GM06990 (cell line): ENCODE measurements at regions not wholly inside any gene's neighbourhood (a gene's known extent, or its start where the extent isn't known, plus 50 kb on each side); places are given as distances from the start of the nearest gene placed in this dataset.

Source experiments
- DNase-seq: peaks from one replicate; pipeline ENCODE4 v3.0.0-alpha.2; 2011; ENCODE audit not compliant: insufficient read length; ENCODE audit errors: extremely low read depth
- H3K27me3 ChIP-seq: replicated peaks from 2 replicates; pipeline ENCODE4 v1.6.0; 2011; ENCODE audit warnings: low read length; ENCODE audit not compliant: control insufficient read depth, insufficient read depth
- H3K36me3 ChIP-seq: 2 replicates; pipeline ENCODE4 v1.5.1; 2011; ENCODE audit warnings: low read length; ENCODE audit not compliant: control insufficient read depth, insufficient read depth
- H3K4me3 ChIP-seq: replicated peaks from 2 replicates; pipeline ENCODE4 v1.5.1; 2011; ENCODE audit warnings: low read depth, mild to moderate bottlenecking, control low read depth, low read length
- TF ChIP-seq, protein P1 (sequence below): IDR thresholded peaks from 2 replicates; pipeline ENCODE4 v1.5.1; 2011; ENCODE audit warnings: low read length, control low read depth, mild to moderate bottlenecking, inconsistent platforms; ENCODE audit not compliant: insufficient read depth, poor library complexity, severe bottlenecking

DNA sequence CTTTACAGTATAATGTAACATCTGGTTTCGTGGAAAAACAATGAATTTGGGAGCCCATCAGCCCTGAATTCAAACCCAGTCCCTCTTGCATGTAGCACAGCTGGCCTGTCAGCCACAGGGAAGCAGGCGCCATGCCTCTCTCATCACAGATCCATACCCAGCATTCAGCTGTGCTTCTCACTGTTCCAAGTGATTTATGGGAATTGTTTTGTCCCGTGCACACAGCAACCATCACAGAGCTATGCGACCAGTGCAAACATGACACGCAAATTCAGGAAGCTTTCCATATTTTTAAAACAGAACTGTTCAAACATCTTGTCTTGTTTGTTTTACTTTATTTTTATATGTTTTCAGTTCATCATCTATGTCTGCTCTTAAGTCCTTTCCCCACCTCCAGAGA is 496.1 kb downstream of the EIPR1 start:
- no peaks in the 10 kb centered on the region; the same call in 1 of the 2 replicates for H3K27me3 ChIP-seq
- TF ChIP-seq, protein P1, sequence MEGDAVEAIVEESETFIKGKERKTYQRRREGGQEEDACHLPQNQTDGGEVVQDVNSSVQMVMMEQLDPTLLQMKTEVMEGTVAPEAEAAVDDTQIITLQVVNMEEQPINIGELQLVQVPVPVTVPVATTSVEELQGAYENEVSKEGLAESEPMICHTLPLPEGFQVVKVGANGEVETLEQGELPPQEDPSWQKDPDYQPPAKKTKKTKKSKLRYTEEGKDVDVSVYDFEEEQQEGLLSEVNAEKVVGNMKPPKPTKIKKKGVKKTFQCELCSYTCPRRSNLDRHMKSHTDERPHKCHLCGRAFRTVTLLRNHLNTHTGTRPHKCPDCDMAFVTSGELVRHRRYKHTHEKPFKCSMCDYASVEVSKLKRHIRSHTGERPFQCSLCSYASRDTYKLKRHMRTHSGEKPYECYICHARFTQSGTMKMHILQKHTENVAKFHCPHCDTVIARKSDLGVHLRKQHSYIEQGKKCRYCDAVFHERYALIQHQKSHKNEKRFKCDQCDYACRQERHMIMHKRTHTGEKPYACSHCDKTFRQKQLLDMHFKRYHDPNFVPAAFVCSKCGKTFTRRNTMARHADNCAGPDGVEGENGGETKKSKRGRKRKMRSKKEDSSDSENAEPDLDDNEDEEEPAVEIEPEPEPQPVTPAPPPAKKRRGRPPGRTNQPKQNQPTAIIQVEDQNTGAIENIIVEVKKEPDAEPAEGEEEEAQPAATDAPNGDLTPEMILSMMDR = no peak
- DNase-seq = no peak
- H3K36me3 ChIP-seq = no peaks in the 10 kb centered on the region
- no peak overlapping the region for H3K4me3 ChIP-seq

DNA sequence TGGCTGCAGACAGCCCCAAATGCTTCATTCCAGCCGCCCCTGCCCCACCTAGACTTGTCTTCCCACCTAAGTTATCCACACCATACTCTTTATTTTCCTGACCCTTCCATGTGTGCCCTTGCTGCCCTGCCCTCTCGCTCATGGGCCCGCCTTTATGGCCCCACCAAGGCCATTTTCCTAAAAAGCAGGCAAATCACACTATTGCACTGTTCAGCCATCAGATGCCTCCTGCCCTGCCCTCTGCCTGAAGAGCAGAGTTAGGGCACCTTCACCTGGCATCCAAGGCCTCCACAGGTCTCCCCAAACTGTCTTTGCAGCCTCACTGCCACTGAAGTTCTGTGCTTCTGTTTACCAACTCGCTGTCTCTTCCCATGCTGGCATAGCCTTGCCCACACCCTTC is 496.7 kb downstream of the EIPR1 start:
- H3K4me3 ChIP-seq = no peak overlapping the region
- H3K36me3 ChIP-seq = no peaks in the 10 kb centered on the region
- TF ChIP-seq, protein P1 = no peak
- DNase-seq = no peak
- no peaks in the 10 kb centered on the region; the same call in 1 of the 2 replicates for H3K27me3 ChIP-seq

DNA sequence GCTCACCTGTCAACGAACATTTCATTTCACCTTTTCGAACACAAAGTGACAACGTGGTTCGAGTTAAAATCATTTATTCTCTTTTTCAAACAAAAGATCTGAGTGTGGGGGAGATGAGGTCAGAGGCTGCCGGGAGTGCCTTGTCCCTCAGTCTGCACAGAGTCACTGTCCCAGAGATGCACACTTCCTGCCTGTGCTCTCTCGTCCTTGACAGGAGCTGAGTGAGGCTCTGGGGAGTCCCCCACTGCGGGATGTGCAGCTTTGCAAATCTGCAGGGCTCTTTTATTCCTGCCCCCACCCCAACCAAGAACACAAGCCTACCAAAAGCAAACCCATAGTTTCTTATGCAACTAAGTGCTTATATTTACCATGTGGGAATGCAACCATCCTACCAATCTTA is 497.8 kb downstream of the EIPR1 start:
- Histone ChIP-seq H3K36me3 (no peaks in the 10 kb centered on the region), H3K4me3 (no peak overlapping the region), H3K27me3 (no peaks in the 10 kb centered on the region; the same call in 1 of the 2 replicates)
- peak; percentile 37 for DNase-seq
- TF ChIP-seq, protein P1 = no peak

DNA sequence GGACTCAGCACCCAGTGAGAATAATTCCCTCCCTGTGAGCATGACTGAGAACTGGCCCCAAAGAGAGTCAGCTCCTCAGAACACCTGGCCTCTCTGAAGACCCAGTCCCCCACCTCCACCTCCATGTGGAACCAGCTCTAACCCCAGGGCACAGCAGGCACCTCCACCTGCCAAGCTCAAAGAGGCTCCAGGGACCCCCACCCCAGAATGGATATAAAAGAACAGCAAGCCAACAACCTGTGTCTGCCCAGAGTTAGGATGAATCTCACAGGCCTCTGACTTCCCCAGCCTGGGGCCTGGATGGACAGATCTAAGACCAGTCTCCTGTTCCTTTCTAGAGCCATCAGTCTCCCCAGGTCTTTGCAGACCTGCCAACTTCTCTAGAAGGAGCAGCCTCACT is 498.5 kb downstream of the EIPR1 start:
- TF ChIP-seq, protein P1 = no peak
- DNase-seq = no peak

DNA sequence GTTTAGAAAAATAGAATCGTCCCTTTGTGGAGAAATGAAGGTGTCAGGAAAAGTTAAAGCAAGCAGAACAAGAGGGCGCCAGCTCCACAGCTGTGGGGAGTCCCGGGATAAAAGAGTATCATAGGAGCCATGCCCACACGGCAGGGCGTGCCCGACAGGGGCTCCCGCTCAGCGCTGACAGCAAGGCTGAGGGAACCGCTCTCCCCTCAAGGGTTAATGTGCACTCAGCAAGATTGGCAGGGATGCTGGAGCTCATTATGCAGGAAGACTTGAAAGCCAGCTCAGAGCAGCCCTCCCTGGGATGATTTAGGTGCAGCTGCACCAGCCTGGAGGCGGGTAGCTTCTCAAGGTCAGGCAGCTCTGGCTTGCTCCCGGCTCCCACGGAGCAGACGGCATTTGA is 500.2 kb downstream of the EIPR1 start:
- TF ChIP-seq, protein P1 = no peak
- no peak for DNase-seq
- H3K4me3 ChIP-seq = no peak overlapping the region
- H3K27me3 ChIP-seq = no peaks in the 10 kb centered on the region; the same call in 1 of the 2 replicates
- H3K36me3 ChIP-seq = no peaks in the 10 kb centered on the region

More for the DNA sequence above, 498.5 kb downstream of the EIPR1 start:
- H3K36me3 ChIP-seq = no peaks in the 10 kb centered on the region
- H3K27me3 ChIP-seq = no peaks in the 10 kb centered on the region; the same call in 1 of the 2 replicates
- no peak overlapping the region for H3K4me3 ChIP-seq
